HL-60/S4 treated with retinoic acid at 250 ng/mL for 4 days and 3 days (cell line): ENCODE measurements at regions not wholly inside any gene's neighbourhood (a gene's known extent, or its start where the extent isn't known, plus 50 kb on each side); places are given as distances from the start of the nearest gene placed in this dataset.

Source experiments
- in situ Hi-C: fragments of 300-500 bp; cut with MboI; formaldehyde crosslinking; loops from 2 replicates; pipeline ENCODE4 v1.7.0; 2022; ENCODE audit warnings: low sequenced_read_pairs

DNA sequence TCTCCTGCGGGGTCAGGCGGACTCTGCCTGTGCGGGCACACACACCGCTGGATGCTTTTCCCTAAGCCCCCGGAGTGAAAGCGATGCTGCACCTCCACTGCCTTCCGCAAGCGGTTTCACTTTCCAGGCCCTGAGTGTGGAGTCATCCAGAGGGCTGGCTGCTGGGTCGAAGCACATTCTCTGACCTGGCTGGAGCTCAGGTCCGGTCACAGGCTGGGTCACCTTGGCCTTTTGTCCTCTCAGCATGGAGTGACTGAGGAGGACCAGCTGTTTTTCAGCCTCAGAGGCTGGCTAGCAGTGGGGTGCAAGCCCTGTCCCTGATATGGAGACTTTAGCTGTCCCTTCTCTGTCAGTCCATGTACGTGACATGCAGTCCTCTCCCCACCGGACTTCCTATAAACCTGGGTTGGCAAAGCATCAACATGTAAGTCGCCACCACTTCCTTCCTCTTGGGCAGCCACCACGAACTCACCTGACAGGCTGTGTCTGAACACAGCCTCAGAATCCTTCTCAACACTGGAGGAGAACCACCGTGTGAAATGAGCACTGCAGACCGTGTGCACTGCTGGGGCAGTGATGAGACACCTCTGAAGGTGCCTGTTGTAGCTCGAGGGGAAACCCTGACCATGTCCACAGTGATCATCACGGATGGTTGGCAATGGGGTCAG lies 51.3 kb downstream of the GADD45G start:
- in situ Hi-C loops, result no loop called here

GRCh38 chr9:89657295-89657694 lies 52.5 kb downstream of the GADD45G start:
- in situ Hi-C loops, result no loop called here

GRCh38 chr9:89657765-89658164 lies 53.0 kb downstream of the GADD45G start:
- in situ Hi-C loops, result no loop called here

DNA sequence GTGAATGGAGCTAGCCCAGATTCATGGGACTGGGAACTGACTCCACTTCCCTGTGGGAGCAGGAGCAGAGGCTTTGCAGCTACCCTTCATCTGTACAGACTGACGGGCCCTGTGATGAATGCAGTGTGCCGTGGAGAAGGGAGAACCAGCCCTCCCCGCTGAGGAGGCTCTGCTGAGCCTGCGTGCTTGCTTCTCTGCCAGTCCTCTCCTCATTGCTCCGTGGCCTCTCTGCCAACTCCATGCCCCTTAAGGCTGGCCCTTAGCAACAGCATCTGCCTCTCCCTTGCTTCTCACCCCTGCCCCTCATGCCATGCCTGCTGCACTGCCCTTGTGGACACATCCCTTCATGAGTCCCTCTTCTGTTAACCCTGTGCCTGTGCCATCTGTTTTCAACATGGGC lies 53.6 kb downstream of the GADD45G start:
- in situ Hi-C loops, result no loop called here

DNA sequence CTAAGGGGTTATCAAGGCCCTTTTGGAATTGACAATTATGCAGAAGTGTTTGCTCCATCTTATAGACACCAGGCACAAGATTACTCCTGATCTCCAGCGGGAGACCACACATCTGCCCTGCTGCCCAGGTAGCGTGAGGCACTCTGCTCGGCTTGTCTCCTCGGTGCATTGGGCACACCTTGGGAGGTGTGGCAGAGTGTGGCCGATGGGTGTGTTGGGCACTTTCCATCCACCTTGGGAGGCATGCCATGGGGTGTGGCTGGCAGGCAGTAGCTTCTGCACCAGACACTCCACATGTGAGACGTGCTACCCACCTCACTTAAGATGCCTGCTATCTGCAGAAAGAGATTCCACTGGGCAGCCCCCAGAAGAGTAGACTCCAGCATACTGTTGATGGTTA lies 54.1 kb downstream of the GADD45G start:
- in situ Hi-C loops, result no loop called here

DNA sequence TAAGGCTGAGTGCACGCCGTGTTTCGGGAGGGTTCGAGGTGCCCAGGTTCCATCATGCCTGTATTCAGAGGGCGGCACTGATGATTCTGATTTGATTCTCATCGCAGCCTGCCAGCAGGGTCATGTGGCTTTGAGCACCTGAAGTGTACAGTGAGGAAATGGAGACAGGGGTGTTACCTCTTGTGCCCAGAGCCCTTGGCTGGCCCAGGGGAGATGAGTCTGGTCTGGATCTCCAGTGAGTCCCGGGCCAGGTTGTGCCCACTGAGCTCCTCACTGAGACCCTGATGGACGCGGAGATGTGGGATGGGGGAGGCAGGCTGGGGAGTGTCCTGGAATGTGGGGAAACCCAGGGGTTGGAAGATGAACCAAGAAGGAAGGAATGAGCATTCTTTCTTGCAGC lies 54.7 kb downstream of the GADD45G start:
- in situ Hi-C loops, result no loop called here

DNA sequence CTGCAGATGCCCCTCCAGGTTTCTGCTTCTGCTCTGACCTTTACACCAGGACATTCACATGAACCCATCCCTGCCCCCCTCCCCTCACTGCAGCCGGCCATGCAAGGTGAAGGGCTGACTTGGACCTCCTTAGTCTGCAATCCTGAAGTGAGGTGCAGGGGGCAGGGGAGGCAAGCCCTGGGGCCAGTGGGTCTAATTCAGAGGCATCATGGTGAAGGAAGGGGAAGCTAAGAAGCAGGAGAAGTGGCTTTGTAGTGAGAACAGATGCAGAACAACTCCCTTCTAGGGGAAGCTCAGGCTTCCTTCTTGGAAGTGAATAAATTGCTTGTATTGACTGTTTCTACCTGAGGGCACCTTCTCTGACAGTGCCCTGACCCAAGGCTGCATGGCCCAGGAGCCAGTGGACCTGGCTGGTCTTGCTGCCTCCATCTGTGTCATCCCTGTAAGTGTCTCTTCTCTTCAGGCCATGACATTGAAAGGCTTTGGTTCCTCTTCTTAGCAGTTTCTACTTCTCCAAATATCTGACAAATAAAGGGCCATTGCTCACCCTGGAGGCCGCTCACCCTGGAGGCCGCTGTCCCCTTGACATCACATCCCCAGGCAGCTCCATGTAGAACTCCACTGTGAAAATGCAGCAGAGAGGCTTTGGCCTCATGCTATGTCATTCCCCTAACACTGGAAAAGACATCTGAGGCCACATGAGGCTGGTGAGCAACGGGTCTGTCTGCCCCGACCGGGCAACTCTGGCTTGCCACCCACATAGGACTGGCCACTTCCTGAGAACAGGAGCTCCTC lies 55.3 kb downstream of the GADD45G start:
- in situ Hi-C loops, result no loop called here

- in situ Hi-C loops, result no loop called here
These were observed 56.7 kb downstream of the GADD45G start for GRCh38 chr9:89661391-89661949.

GRCh38 chr9:89661956-89662717 lies 57.3 kb downstream of the GADD45G start:
- in situ Hi-C loops, result no loop called here

DNA sequence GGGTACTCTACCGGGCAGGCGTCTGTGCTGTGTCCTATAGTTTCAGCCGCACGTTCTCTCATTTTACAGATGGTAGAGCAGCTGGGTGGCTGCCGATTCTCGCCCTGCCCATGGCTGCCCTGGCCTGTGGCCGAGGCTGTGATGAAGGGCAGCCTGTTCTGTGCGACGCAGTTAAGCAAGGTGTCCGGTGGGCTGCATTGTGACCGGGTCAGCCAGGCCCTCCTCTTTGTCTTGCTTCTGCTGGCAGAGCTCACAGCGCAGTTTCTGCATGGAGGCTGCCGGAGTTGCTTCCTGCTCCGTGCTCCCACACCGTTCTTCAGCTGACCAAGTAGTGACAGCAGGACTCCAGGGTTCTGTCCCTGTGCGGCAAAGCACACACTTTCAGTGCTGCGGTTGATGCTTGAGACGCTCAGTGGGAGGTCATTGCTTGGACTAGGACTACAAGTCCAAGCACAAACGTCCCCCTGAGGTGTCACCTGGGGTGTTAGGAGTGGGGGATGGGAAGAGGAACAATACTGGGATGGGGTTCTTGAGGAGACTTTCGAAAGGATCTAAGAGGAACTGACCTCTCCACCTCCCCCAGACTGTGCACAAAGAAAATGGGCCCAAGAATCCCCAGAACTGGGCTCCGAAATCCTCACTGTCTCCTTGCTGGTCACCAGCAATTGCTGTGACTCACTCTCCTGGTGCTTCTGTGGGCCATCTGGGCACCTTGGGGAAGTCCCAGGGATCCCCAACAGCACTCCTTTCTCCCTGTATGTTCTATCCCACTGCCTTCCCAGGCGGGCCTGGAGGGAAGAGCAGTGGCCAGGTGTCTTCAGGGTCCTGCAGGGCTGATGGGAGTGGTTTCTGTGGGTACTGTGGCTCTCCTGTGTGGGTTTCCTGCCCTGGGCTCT lies 58.2 kb downstream of the GADD45G start:
- in situ Hi-C loops, result no loop called here

GRCh38 chr9:89663614-89663970 lies 58.8 kb downstream of the GADD45G start:
- in situ Hi-C loops, result no loop called here

GRCh38 chr9:89664010-89664409 lies 59.2 kb downstream of the GADD45G start:
- in situ Hi-C loops, result no loop called here

GRCh38 chr9:89664896-89665329 lies 60.1 kb downstream of the GADD45G start:
- in situ Hi-C loops, result no loop called here

GRCh38 chr9:89666364-89666763 lies 61.6 kb downstream of the GADD45G start:
- in situ Hi-C loops, result no loop called here

DNA sequence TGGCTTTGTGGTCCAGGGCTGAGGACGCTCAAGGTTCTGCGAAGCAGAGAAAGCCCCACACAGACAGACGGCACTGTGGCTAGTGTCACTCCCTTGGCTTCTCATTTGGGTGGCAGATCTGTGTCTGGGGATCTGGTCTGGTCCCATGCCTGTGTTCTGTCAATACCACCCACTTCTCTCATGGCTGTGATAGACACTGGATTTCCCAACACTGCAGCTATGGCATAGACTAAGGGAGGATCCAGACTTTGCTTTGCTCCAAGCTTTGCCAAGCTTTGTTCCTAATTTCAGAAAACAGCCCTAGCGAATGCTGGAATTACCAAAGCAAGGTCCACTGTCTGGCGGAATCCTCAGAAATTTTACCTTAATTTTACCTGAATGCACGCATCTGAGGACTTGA lies 62.1 kb downstream of the GADD45G start:
- in situ Hi-C loops, result no loop called here

GRCh38 chr9:89667726-89668125 lies 62.9 kb downstream of the GADD45G start:
- in situ Hi-C loops, result no loop called here

GRCh38 chr9:89668216-89668865 lies 63.5 kb downstream of the GADD45G start:
- in situ Hi-C loops, result no loop called here

DNA sequence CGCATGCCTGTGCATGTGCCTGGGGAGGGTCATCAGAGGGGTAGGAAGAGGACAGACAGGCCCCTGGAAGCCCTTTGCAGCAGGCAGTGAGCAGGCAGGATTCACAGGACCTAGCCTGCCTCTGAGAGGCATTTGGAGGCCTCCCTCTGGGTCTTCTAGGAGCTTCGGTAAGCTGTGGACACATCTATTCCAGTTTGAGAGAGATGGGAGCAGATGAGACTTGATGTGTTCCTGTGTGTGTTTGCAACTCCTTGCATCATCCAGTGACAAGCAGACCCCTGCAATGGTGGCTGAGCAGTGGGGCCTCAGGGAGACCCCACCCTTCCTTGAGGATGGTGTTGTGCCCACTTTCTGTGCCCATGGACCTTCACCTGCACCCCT lies 64.0 kb downstream of the GADD45G start:
- in situ Hi-C loops, result no loop called here

- in situ Hi-C loops, result no loop called here
These were observed 64.6 kb downstream of the GADD45G start for GRCh38 chr9:89669361-89669842.

DNA sequence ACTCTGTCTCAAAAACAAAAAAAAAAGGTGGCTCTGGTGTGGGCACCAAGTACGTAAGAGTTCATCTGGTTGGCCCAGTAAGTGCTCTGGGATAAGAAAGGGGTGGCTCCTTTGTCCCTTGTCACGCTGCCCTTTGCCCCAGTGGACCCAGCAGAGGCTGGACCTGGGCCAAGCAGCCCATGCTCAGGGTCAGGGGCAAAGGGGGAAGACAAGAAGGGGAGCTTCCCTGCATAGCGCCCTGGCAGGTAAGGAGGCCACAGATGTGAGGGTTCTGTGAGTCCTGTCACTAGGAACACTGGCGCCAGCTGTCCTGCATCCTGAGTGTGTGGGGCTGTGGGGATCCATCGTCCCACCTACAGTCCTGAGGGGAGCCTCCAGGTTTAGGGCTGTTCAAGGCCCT lies 65.3 kb downstream of the GADD45G start:
- in situ Hi-C loops, result no loop called here
